ENCODE measurements at regions not wholly inside any gene's neighbourhood (a gene's known extent, or its start where the extent isn't known, plus 50 kb on each side); places are given as distances from the start of the nearest gene placed in this dataset.

- no peak for ATAC-seq
- WGBS (ENCODE audit: missing lambda C conversion rate): 10% methylated on average over 3 of the region's 3 CpGs
- Histone ChIP-seq H3K4me1 (no peaks in the 10 kb centered on the region), H3K4me3 (no peak overlapping the region), H3K4me2 (no peak overlapping the region), H3K27ac (no peak overlapping the region), H3K9me3 (no peaks in the 10 kb centered on the region)
- no peak for FAIRE-seq
- ChIA-PET CTCF (no interaction called here), POLR2A (no interaction called here)
- DNase-seq (ENCODE audit: low read depth in 1 of 2, low spot score in 1 of 2): no peak
- TF ChIP-seq ZC3H11A (IDR thresholded peaks at IDR 0.05) (no peak), FOSB (CRISPR knock-in tag; IDR thresholded peaks at IDR 0.05) (no peak), TP53 (CRISPR knock-in tag; IDR thresholded peaks at IDR 0.05) (no peak)
- TF ChIP-seq, protein P1, sequence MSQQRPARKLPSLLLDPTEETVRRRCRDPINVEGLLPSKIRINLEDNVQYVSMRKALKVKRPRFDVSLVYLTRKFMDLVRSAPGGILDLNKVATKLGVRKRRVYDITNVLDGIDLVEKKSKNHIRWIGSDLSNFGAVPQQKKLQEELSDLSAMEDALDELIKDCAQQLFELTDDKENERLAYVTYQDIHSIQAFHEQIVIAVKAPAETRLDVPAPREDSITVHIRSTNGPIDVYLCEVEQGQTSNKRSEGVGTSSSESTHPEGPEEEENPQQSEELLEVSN (IDR thresholded peaks at IDR 0.05; ENCODE audit: borderline replicate concordance, low read depth): no peak
These were observed 1021.4 kb upstream of the TENM4 start for GRCh38 chr11:80462211-80462610.

GRCh38 chr11:80458376-80458775, 1017.5 kb upstream of the TENM4 start:
- WGBS (ENCODE audit: missing lambda C conversion rate): 48% methylated on average over 3 of the region's 3 CpGs
- no peak for DNase-seq (ENCODE audit: low read depth in 1 of 2, low spot score in 1 of 2)
- Histone ChIP-seq H3K4me3 (no peak overlapping the region), H3K9me3 (no peaks in the 10 kb centered on the region), H3K27ac (no peak overlapping the region), H3K4me2 (no peak overlapping the region), H3K4me1 (no peaks in the 10 kb centered on the region)
- ChIA-PET POLR2A (no interaction called here), CTCF (interaction anchor here (0.7 kb wide), 1 partner anchor 189 kb away, joined by 3 read pairs; no protein-coding TSS in a partner anchor)
- no peak for ATAC-seq
- FAIRE-seq: no peak
- TF ChIP-seq CBX8 (IDR thresholded peaks at IDR 0.05) (no peak), CBX2 (IDR thresholded peaks at IDR 0.05; ENCODE audit: borderline replicate concordance, low read depth) (no peak), SREBF2 (IDR thresholded peaks at IDR 0.05) (no peak), JUN (IDR thresholded peaks at IDR 0.05) (no peak), PBX3 (IDR thresholded peaks at IDR 0.05) (no peak), KDM1A (IDR thresholded peaks at IDR 0.05; ENCODE audit: low read depth) (no peak), SMC3 (IDR thresholded peaks at IDR 0.05) (no peak), KDM5A (IDR thresholded peaks at IDR 0.05) (no peak), RCOR1 (IDR thresholded peaks at IDR 0.05; ENCODE audit: low read depth, low read length) (no peak), RFX5 (IDR thresholded peaks at IDR 0.05) (no peak), FOSB (CRISPR knock-in tag; IDR thresholded peaks at IDR 0.05) (no peak), FOXS1 (CRISPR knock-in tag; IDR thresholded peaks at IDR 0.05) (no peak)

- H3K4me1 ChIP-seq: no peaks in the 10 kb centered on the region
- DNase-seq (ENCODE audit: low read depth in 1 of 2, low spot score in 1 of 2) (no peak), ATAC-seq (no peak), FAIRE-seq (no peak)
- no peaks in the 10 kb centered on the region for H3K9me3 ChIP-seq
- CTCF ChIA-PET: interaction anchor here (0.7 kb wide), 1 partner anchor 190 kb away, joined by 3 read pairs; no protein-coding TSS in a partner anchor
- H3K4me2 ChIP-seq: no peak overlapping the region
- POLR2A ChIA-PET: no interaction called here
- no peak overlapping the region for H3K27ac ChIP-seq
- no peak for TF ChIP-seq HOXB13 (CRISPR knock-in tag; IDR thresholded peaks at IDR 0.05; ENCODE audit: low read depth)
- TF ChIP-seq RARB (CRISPR knock-in tag; IDR thresholded peaks at IDR 0.05): no peak
- TF ChIP-seq POLR2A (IDR thresholded peaks at IDR 0.05; ENCODE audit: low read length): no peak
- no peak for TF ChIP-seq NFE2L2 (conservative IDR thresholded peaks at IDR 0.05; ENCODE audit: low read length)
- no peak overlapping the region for H3K4me3 ChIP-seq
- WGBS (ENCODE audit: missing lambda C conversion rate): 0% methylated on average over 2 of the region's 2 CpGs
These were observed 1017.0 kb upstream of the TENM4 start for GRCh38 chr11:80457823-80458222.

DNA sequence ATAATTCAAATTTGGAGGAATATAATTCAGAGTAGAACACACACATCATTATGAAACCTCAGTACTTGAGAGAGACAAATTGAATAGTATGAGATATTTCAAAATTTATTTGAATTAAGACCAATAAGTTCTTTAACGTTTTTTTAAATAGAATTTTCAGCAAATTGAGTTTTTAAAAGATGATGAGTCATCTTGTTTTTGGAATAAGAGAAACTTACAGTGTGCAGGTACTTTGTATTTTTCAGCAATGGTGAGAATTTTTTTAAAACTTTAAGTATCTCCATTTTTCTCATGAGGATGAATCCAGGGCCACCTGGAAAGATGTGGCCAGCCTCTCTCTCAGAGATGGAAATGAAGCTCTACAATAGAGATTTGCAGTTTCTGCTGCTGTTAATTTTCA, 1015.0 kb upstream of the TENM4 start:
- POLR2A ChIA-PET: no interaction called here
- H3K4me1 ChIP-seq: no peaks in the 10 kb centered on the region
- H3K4me3 ChIP-seq: no peak overlapping the region
- FAIRE-seq (no peak), ATAC-seq (no peak), DNase-seq (ENCODE audit: low read depth in 1 of 2, low spot score in 1 of 2) (no peak)
- H3K4me2 ChIP-seq: no peak overlapping the region
- H3K27ac ChIP-seq: no peak overlapping the region
- WGBS (ENCODE audit: missing lambda C conversion rate): 1% methylated on average over 1 of the region's 1 CpG
- CTCF ChIA-PET: no interaction called here
- TF ChIP-seq MAFK (IDR thresholded peaks at IDR 0.05; ENCODE audit: partially characterized antibody) (peak; percentile 50), POLR2A (IDR thresholded peaks at IDR 0.05; ENCODE audit: low read length) (no peak), NPAS2 (CRISPR knock-in tag; IDR thresholded peaks at IDR 0.05; ENCODE audit: borderline replicate concordance) (no peak), MYC (IDR thresholded peaks at IDR 0.05; ENCODE audit: borderline replicate concordance, low read length) (no peak), FOSL2 (IDR thresholded peaks at IDR 0.05) (no peak), FOSL2 (CRISPR knock-in tag; IDR thresholded peaks at IDR 0.05) (0 out of 2 replicates have a peak, but pooled peaks have one; percentile 5)
- TF ChIP-seq, protein P2, sequence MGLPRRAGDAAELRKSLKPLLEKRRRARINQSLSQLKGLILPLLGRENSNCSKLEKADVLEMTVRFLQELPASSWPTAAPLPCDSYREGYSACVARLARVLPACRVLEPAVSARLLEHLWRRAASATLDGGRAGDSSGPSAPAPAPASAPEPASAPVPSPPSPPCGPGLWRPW (IDR thresholded peaks at IDR 0.05): no peak
- no peaks in the 10 kb centered on the region for H3K9me3 ChIP-seq
